OCI-LY7 (cell line): ENCODE measurements at regions not wholly inside any gene's neighbourhood (a gene's known extent, or its start where the extent isn't known, plus 50 kb on each side); places are given as distances from the start of the nearest gene placed in this dataset.

Experiments used
- EZH2phosphoT487 ChIP-seq: fragments of 200-600 bp; sonication (generic); IDR thresholded peaks from 2 replicates; pipeline ENCODE4 v1.6.1; 2018; ENCODE audit warnings: low read depth, borderline replicate concordance, mild to moderate bottlenecking, mixed run types, antibody characterized with exemption, low read length, moderate library complexity, mixed read lengths
- TF ChIP-seq, protein P1 (sequence below): fragments of 200-600 bp; sonication (generic); conservative IDR thresholded peaks from 2 replicates; pipeline ENCODE4 v1.5.1; 2014; ENCODE audit warnings: mild to moderate bottlenecking, antibody characterized with exemption, low read length, moderate library complexity, mixed read lengths

DNA sequence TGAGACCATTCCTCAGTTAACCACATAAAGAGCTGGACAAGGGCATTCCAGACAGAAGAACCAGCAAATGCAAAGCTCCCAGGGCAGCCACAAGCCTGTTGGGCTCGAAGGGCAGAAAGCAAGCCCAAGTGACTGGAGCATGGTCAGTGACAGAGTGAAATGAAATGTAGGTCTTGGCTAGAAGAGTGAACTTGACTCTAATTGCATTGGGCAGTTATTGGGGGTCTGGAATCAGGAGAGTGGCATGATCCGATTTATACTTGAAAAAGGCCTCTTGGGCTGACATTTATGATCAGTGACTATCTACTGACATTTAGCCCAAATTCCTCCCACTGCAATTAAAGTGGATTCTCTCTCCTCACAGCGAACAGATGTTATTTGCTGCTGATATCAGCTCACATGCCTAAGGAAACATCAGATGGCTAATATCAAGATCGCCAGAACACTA, 152.5 kb upstream of the KLF7 start:
- TF ChIP-seq, protein P1, sequence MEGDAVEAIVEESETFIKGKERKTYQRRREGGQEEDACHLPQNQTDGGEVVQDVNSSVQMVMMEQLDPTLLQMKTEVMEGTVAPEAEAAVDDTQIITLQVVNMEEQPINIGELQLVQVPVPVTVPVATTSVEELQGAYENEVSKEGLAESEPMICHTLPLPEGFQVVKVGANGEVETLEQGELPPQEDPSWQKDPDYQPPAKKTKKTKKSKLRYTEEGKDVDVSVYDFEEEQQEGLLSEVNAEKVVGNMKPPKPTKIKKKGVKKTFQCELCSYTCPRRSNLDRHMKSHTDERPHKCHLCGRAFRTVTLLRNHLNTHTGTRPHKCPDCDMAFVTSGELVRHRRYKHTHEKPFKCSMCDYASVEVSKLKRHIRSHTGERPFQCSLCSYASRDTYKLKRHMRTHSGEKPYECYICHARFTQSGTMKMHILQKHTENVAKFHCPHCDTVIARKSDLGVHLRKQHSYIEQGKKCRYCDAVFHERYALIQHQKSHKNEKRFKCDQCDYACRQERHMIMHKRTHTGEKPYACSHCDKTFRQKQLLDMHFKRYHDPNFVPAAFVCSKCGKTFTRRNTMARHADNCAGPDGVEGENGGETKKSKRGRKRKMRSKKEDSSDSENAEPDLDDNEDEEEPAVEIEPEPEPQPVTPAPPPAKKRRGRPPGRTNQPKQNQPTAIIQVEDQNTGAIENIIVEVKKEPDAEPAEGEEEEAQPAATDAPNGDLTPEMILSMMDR: no peak
- TF ChIP-seq EZH2phosphoT487: no peak
